ENCODE measurements at regions not wholly inside any gene's neighbourhood (a gene's known extent, or its start where the extent isn't known, plus 50 kb on each side); places are given as distances from the start of the nearest gene placed in this dataset.
"Not testable (repeated sequence)": the region's sequence is repeated elsewhere in the genome, so short reads cannot be mapped to it uniquely, and the experiment has no call there.

DNA sequence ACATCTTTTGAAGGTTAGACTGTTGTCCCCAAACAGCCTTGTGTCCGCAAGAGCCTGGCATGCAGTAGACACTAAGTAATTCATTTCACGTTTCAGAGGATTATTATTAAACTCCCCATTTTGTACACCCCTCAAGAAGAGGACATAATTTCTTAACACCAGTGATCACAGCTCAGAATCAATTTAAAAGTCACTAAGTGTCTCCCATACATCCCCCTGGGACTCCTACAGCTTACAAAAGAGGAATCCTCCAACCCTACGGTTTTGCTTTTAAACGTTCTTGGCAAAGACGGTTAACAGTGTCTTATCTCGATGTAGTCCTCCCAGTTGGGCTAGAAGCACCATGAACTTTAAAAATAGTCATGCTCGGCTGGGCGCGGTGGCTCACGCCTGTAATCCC lies 81.2 kb upstream of the PDPR start:
- not testable (repeated sequence) for TF ChIP-seq POLR2A (IDR thresholded peaks at IDR 0.05)
- TF ChIP-seq, protein P1, sequence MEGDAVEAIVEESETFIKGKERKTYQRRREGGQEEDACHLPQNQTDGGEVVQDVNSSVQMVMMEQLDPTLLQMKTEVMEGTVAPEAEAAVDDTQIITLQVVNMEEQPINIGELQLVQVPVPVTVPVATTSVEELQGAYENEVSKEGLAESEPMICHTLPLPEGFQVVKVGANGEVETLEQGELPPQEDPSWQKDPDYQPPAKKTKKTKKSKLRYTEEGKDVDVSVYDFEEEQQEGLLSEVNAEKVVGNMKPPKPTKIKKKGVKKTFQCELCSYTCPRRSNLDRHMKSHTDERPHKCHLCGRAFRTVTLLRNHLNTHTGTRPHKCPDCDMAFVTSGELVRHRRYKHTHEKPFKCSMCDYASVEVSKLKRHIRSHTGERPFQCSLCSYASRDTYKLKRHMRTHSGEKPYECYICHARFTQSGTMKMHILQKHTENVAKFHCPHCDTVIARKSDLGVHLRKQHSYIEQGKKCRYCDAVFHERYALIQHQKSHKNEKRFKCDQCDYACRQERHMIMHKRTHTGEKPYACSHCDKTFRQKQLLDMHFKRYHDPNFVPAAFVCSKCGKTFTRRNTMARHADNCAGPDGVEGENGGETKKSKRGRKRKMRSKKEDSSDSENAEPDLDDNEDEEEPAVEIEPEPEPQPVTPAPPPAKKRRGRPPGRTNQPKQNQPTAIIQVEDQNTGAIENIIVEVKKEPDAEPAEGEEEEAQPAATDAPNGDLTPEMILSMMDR (IDR thresholded peaks at IDR 0.05), result not testable (repeated sequence)
